Esophagus muscularis mucosa (tissue), 4 donors: ENCODE measurements at regions not wholly inside any gene's neighbourhood (a gene's known extent, or its start where the extent isn't known, plus 50 kb on each side); places are given as distances from the start of the nearest gene placed in this dataset.
"Not testable (repeated sequence)": the region's sequence is repeated elsewhere in the genome, so short reads cannot be mapped to it uniquely, and the experiment has no call there.

Experiments used
- DNase-seq: peaks from one replicate; pipeline ENCODE4 v3.0.0-alpha.2; 2017; ENCODE audit errors: extremely low spot score
- H3K27ac ChIP-seq, 4 donors: fragments of 200-600 bp; sonication (generic); replicated peaks in 1 of 4; 1 replicate in 3 of 4; 2 replicates in 1 of 4; pipeline ENCODE4 v1.5.1; 2016 to 2019; ENCODE audit warnings: mild to moderate bottlenecking in 1 of 4
- H3K27me3 ChIP-seq, 4 donors: fragments of 200-600 bp; sonication (generic); one replicate each; pipeline versions ENCODE4 v1.5.1 to v1.6.0; 2016 to 2019
- H3K36me3 ChIP-seq, 4 donors: fragments of 200-600 bp; sonication (generic); one replicate each; pipeline ENCODE4 v1.5.1; 2016 to 2019
- H3K4me1 ChIP-seq, 4 donors: fragments of 200-600 bp; sonication (generic); one replicate each; pipeline ENCODE4 v1.5.1; 2016 to 2019
- H3K4me3 ChIP-seq, 4 donors: fragments of 200-600 bp; sonication (generic); 1 replicate in 2 of 4; 2 replicates in 2 of 4; pipeline ENCODE4 v1.5.1; 2016 to 2019; ENCODE audit warnings: mild to moderate bottlenecking in 4 of 4, moderate library complexity in 1 of 4
- H3K9me3 ChIP-seq, 4 donors: fragments of 200-600 bp; sonication (generic); 1 replicate in 3 of 4; 2 replicates in 1 of 4; pipeline ENCODE4 v1.5.1; 2016 to 2019
- POLR2AphosphoS5 ChIP-seq, 2 donors: sonication (generic); formaldehyde crosslinking; IDR thresholded peaks; one replicate each; pipeline ENCODE4 v1.6.1; 2017; ENCODE audit warnings: antibody characterized with exemption in 2 of 2
- WGBS: methylation state at CpG from one replicate; pipeline ENCODE4 v1.1.5; 2018; 5-methylcytosine and 5-hydroxymethylcytosine counted together
- intact Hi-C: fragments of 100-400 bp; cut with DNase I; formaldehyde crosslinking; loops from one replicate; pipeline ENCODE4 v1.15.1; 2023
- small RNA-seq, 3 donors: library from RNA; depleted of rRNA; stranded (forward); fragments of <200 nt; gene quantifications; one replicate each; pipeline ENCODE3, GENCODE V24; 2016

DNA sequence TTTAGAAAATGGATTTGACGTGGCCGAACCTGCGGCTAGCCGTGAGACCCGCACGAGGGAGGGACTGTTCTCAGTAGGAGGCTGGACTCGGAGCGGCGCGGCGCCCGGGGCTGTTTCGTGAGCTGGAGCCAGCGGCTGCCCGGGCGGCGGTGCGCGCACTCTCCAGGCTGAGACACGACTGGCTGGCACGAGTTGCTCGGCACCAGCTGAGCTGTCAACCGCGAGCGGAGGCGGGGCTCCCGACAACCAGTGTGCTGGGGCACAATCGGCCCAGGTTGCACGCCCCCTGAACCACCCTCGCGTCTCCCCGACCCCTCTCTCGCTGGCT lies 58.5 kb upstream of the NBPF26 start:
- H3K27me3 ChIP-seq, intact Hi-C loops, H3K36me3 ChIP-seq, H3K9me3 ChIP-seq, H3K4me1 ChIP-seq, DNase-seq: not testable (repeated sequence)
- WGBS = no CpG with 5 or more reads among the region's 33 CpGs
- peak overlapping the region in 2 of 4 donors; percentile 36 to 52 for H3K4me3 ChIP-seq
- peak in 1 of 2 donors; percentile 52 for TF ChIP-seq POLR2AphosphoS5 (IDR thresholded peaks at IDR 0.05)
- peak overlapping the region in 2 of 4 donors; percentile 53 to 72 for H3K27ac ChIP-seq

DNA sequence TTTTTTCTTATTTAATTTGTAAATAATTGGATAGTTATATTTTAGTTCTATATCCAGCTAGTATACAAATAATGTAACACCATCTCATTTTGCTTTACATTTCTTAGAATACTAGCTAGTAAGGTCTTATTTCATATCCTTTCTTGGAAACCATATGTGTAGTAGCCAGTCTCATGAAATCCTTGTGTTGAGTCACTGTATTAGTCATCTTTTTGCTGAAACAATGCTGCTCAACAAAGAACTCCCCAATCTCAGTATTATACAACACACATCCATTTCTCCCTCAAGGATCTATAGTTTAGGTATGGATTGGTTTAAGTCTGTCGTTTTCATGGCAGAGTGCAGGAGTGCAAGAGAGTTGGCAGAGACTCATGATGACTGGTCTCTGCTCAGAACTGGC lies 55.6 kb upstream of the NBPF26 start:
- WGBS = no CpG with 5 or more reads among the region's 1 CpG
- H3K4me1 ChIP-seq, H3K4me3 ChIP-seq, intact Hi-C loops, H3K9me3 ChIP-seq, H3K27ac ChIP-seq, DNase-seq, H3K36me3 ChIP-seq, H3K27me3 ChIP-seq: not testable (repeated sequence)

Small RNA genes lying in the stretch of these regions (small RNA-seq; reads per million reads assigned to genes)
- 0 reads per million in 3 donors for gene RF00004
